GM19397 (cell line): ENCODE measurements at regions not wholly inside any gene's neighbourhood (a gene's known extent, or its start where the extent isn't known, plus 50 kb on each side); places are given as distances from the start of the nearest gene placed in this dataset.

Source experiments
- ATAC-seq: cut with Tn5 transposase; IDR thresholded peaks from one replicate; pipeline ENCODE4 v1.9.1; 2021; ENCODE audit warnings: mild to moderate bottlenecking, moderate library complexity; ENCODE audit not compliant: unreplicated experiment

DNA sequence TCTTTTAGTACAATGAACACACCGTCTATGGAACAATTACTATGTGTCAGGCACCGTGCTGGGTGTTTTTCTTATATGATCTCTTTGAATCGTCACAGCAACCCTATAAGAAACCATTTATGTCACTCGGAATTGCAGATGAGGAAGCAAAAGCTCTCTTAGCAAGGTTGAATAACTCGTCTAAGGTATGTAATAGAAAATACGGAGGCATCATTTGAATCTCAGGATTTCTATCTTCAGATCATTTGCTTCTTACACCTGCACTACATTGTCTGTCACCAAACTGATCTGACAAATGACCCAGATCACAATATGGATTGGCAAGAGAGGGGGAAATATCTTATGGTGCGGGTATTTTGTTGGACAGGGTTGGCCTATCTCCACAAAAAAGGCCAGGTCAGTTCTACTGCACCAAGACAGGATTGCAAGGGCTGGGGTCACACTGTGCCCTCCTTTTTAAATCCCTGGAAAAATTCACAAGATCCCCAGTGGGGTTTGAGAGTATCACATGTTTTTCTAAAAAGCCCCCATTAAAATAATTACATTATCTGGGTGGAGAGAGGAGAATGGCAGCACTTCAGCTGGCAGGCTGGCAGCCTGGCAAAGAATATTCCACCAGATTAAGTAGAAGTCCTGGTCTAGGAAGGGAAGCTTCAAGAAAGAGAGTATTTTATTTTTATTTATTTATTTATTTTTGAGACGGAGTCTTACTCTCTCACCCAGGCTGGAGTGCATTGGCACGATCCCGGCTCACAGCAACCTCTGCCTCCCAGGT, 110.7 kb upstream of the CLMP start:
- ATAC-seq: no peak

DNA sequence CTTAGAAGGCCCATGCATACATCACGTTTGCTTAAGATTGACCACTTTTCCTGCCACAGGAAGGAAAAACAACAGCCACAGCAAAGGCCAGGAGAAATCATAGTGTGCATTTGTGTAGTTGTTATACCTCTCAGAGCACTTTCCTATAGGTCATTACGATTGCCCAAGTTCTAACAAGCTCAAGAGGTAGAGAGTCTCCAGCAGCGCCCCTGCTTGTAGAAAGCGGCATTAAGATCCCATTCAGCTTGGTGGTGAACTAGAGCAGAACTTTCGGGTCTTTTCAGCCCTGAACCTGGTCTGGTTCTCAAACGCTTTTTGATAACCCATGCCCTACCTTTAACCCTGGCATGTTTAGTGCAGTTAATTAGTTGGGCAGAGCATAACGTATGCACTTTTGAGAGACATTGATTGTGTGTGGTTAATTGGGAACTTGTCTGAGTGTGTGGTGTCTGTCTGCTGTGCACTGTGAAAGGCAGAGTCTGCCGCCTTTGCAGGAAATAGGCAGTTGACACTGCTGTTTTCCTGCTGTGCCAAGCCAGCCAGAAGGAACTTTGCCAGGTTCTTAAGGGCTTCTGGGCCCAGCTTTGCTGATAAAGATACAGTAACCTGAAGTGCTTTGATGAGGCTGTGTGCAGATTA, 109.9 kb upstream of the CLMP start:
- ATAC-seq: no peak

DNA sequence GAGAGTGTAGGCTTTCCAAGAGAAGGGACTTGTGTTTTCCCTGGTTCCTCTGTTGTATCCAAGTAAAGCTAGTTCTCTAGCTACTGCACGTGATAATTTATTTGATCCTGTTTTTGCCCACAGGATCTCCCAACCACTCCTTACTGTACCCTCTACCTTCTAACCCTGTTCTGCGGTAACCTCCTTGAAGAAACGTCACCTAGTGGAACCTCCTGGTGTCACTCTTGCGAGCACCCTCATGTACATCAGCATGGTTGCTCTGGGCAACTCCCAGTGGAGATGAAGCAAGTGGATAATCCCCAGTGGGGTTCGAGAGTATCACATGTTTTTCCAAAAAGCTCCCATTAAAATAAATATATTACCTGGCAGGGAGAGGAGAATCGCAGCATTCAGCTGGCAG, 108.9 kb upstream of the CLMP start:
- ATAC-seq: no peak

DNA sequence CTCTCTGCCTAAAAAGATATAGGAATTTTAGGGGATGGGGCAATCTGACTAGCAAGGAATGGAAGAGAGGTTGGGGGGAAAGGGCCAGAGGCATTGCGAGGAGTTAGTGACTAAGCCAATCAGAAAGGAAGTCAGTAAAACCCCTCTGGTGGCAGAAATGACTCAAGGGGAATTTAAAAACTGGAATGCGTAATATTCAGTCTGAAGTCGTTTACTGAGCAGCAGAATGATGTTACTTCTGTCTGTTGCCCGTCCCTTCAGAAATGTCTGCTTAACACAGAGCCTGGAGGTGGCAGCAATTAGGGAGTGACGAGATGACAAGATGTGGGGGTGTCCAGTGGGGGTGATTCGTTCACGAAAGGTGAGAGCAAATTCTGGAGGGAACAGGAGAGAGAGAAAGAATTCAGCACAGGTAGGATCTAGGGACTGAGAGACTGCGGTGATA, 107.7 kb upstream of the CLMP start:
- no peak for ATAC-seq

DNA sequence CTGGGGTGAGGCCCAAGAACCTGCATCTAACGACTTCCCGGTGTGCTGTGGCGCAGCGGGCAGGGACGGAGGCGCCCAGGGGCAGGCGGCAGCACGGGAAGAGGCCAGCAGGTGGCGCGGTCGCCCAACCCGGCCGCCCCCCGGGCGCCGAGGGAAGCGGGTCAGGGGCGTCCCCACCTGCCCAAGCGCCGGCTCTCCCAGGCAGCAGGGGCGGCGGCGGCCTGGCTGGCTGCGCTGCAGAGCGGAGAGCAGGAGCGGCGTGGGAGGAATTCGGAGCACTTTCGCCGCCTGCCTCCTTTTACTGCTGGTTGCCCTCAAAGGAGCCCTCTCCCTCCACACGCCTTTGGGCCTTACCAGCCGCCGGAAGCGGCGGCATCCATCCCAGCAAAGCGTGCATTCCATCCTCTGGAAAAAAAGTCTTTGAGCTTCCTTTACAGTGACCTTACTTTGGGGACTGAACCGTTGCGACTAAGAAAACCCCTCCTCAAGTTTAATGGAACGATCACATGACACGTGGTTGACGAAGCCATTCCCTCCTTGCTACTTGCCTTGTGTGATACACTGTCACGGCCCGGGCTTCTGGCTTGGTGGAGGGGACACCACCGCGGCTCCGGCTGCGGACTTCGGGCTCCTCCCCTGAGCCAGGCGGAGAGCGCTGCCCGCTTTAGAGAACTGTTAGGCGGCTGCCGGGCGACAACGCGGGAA, 106.8 kb upstream of the CLMP start:
- peak; percentile 69 for ATAC-seq

DNA sequence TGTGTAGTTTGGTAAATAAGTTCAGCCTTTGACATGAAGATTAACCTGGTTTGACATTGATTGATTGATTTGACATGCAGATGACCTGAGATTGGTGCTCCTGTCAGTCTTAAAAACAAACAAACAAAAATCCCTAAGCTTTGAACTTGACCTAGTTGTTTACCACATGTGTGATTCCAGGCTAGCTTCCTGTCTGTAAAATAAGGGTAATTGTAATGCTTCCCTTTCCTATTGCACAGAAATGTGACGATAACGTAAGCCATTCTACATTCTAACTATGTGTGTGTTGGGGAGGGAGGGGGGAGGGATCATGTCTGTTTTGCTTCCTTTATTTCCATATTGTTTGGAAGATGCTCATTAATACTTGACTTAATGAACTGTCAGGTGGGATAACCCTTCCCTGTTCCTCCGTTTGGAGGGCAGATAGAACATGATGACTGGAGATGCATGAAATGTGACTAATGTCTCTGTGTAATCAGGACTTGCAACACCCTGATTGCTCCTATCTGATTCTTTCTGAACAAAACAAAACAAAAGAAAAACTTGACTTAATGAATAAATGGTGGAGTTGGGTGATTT, 106.1 kb upstream of the CLMP start:
- no peak for ATAC-seq

DNA sequence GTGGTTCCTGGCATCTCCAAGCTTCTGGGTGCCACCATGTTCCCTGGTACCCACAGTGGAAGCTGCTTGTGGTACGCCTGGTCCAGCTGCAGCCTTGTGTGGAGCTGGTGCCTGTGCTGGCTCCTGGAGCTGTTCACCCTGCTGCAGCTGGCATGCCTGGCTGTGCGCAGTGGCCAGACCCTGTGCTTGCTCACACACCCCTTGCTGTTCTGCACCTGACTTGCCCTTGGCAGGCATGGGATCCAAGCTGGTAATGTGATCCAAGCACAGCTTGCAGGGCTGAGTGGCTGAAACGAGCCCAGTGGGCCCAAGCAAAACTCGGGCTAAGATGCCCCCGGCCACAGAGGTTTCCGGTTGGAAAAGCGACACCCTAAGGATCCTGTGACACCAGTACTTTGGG, 104.7 kb upstream of the CLMP start:
- no peak for ATAC-seq

DNA sequence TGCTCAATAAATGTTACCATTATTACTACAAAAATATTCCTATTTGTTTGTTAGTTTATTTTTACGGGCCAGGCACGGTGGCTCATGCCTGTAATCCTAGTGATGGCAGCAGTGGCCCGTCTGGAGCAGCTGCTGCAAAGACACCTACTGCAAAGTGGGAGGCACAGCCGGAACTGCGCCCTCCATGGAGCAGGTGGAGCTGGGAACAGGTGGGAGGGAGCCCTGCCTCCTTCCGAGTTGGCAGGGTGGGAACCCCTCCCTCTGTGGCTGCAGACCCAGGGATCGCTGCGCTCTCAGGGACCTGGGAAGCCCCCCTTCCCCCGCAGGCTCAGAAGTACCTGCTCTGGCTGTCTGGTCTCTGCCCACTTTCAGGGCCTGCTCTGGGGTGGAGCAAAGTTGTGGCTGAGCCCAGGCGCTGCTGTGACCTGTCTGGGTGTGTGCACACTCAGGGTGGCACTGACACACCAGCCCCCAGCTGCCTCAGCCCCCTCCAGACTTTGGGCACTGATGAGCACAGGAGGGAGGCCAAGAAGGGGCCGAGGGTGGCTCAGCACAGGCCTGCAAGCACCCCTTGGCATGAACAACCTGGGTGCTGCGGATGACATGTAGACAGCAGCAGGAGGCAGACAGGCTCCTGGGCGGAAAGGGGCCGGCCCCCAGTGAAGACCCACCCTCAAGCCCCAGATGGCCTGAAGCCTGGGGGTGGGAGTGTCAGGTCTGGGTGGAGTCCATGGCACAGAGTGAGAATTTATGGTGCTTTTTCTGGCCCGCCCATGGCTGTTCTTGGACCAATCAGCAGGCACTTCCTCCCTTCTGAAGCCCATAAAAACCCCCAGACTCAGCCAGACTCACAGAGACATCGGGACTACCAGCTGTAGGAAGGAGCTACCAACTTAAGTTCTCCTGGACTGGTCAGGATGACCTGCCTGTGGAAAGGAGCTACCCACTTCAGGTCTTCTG, 103.7 kb upstream of the CLMP start:
- no peak for ATAC-seq

DNA sequence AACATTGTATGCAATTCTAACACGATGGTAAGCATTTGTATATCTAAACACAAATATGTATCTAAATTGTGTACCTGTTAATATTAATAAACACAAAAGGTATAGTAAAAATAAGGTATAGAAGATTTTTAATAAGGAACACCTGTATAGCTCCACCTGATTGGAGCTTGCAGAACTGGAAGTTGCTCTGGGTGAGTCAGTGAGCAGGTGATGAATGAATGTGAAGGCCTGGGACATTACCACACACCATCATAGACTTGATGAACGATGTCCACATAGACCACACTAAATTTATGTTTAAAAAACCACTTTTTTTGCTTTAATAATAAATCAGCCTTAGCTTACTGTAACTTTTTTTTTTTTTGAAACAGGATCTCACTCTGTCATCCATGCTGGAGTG, 97.6 kb upstream of the CLMP start:
- ATAC-seq: no peak

DNA sequence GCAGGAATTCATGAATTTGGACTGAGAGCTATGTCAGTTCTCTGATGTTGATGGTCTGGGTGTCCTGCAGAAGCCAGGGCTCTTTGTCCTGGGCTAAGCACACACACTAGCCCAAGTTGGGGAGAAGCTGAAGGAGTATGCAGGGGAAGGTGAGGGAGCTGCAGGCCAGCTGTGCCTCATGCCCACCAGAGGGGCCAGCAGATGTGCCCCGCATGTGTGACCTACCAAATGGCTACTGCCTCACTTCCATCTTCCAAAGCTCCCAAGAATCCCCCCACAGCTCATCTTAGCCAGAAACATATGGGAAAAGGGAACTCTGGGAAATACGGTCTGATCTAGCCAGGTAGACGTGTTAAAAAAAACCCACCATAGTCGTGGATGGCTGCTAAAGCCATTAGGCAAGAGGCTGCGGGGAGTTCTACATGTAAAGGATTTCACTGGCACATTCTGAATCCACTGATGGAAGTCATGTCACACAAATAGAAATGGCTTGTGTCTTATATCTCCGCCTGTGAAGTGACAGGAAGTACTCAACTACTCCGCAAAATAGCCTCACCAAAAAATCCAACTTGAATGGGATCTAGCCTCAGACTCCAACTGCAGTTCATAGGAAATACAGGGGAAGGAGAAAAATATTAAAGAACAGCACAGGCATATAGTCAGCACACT, 96.3 kb upstream of the CLMP start:
- no peak for ATAC-seq

DNA sequence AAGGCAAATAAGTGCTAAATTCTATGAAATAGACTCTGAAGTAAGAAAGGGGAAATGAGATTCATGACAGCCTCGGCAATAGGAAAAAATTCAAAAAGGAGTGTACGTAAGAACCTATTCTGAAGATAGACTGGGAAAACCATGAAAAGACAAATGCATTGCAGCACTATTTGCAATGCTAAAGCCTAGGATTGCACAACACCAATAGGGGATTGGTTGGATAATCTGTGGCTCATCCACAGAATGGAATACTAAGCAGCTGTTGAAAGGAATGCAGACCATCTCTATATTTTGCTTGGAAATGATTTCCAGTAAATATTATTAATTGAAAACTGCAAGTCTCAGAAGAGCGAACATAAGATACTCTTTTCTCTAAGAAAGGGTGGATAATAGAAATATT, 91.7 kb upstream of the CLMP start:
- no peak for ATAC-seq

DNA sequence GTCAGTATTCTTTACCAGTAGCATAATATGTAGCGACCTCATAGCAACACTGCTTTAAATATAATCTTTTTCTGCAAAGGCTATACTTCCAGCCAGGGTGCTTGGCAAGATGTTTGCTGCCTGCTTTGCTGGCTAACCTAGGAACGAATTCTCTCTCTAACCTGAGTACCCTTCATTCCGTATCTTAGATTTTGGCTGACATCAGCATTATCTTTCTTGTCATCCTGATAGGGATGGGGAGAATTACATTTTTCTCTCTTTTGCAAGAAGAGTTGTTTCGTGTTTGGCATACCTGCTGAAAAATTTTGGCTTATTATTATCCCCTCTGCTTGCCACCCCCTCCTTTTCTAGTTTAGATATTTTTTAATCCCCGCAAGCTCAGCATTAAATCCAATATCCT, 91.2 kb upstream of the CLMP start:
- ATAC-seq: no peak

DNA sequence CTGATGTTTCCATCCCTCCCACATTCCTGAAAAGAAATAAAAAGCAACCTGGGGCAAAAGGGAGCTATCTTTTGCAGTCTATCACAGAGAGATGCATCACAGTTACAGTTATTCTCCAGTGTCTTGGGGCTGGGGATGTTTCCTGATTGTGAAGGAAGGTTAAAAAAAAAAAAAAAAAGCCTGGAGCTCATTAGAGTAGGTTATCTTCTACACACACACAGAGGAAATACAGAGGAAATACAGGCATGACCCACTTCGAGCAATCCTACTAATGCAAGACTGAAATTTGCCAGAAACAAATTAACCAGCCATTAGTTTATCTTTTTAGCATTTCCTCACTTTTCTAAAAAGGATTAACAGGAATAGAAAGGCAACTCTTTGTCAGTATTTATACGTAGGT, 89.4 kb upstream of the CLMP start:
- no peak for ATAC-seq

DNA sequence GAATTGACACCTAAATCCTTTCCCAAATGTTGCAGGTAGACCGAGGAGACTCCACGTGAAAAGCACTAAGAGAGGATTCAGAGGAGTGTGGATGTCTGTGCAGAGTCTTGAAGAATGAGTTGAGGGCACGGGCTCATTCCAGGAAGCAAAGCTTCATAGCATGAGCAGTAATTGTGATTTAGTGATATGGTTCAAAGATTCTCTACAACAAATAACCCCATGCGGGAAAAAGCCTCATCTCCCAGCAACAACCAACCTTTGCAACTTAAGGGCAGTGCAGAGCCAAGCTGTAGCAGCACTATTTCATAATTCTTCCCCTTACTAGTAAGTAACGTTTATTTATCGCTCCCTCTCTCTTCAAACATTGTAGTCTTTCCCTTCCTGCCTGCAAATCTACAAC, 87.5 kb upstream of the CLMP start:
- no peak for ATAC-seq

DNA sequence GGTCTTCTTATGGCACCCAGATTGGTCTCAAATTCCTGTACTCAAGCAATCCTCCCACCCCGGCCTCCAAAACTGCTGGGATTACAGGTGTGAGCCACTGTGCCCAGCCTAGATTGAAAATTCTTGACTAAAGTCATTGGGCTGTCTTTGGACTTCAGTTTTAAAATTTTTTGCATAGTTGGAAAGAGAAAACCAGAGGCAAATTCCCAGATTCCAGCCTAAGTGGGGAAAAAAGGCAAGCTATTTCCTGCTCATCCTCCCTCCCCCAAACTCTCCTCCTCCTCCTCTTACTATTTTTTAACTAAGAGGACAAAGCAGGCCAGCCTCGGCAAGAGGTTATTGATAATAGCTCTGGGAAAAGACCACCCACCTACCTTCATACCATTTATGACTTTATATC, 78.6 kb upstream of the CLMP start:
- ATAC-seq: no peak

DNA sequence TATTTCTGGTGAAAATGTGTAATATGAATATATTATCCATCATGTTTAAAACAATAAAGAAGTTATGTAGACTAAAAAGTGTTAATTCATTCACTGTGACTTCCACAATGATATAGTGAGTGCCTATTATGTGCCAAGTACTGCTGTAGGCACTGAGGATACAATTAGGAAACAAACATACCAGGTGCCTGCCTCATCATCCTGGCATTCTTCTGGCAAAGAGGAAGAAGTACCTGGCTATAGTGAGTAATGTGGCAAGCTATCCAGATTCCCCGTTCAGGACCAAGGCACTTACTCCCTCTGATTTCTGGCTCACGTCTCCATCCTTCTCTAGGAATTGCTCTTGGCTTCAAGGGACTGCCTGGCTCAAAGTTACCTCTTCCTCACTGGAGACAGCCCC, 77.5 kb upstream of the CLMP start:
- ATAC-seq: no peak

DNA sequence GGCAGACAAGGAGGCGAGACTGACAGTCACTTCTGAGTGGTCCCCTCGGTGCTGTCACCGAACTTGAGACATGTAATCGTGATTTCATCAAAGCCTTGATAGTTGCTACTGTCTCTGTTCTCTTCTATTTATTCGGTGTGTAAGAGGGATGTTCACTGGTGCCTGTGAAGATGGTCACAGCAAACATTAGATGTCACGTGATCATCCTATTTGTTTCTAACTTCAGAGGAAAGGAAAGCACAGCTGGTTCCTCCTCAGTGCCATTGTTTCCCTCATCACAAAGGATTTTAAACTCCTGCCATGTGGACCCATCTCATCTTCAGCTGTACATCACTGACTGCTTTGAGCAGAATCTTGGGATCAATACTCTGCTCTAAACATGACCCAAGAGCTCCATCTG, 73.1 kb upstream of the CLMP start:
- ATAC-seq: no peak

DNA sequence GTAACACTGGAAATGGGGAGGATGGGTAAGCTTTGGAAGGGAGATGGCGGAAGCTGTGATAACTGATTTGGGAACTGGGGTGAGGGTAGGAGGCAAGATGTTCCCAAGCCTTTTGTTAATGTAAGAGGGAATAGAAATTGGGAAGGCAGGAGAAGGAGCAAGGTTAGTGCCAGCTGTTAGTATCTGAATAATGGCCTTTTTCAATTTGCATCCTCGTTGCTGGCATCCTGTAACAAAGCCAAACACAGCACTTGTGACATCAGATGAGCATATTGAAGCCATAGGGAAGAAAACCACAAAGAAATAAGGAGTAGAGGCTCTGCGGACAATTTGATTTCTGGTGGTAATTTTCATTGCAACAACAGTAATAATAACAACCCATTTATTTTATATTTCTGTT, 70.9 kb upstream of the CLMP start:
- ATAC-seq: no peak

DNA sequence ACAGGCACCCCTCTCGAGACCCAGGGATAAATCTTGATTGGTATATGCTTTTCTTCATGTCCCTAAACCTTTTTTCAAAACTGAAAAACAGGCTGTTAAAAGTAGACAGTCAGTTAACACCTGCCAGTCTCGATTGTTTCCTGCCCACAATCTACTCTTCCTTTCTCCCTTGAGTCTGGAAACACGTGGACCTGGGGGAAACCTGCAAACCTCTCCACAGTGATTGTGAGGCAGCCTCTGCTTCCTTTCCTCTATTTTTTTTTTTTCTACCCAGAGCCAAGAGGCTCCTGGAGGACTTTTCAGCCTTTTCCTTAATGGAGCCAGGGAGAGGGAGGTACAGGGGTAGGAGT, 69.4 kb upstream of the CLMP start:
- ATAC-seq: no peak
